ENCODE measurements at regions not wholly inside any gene's neighbourhood (a gene's known extent, or its start where the extent isn't known, plus 50 kb on each side); places are given as distances from the start of the nearest gene placed in this dataset.

GRCh38 chr3:118818386-118818785 is 216.3 kb downstream of the IGSF11 start:
- peak; percentile 7 for DNase-seq (ENCODE audit: low read depth)

GRCh38 chr3:118823626-118824025 is 211.0 kb downstream of the IGSF11 start:
- no peak for DNase-seq (ENCODE audit: low read depth)

- no peak for DNase-seq (ENCODE audit: low read depth)
Observed at GRCh38 chr3:118827446-118827845, 207.2 kb downstream of the IGSF11 start.

- no peak for DNase-seq (ENCODE audit: low read depth)
Observed at GRCh38 chr3:118828351-118828750, 206.3 kb downstream of the IGSF11 start.

- no peak for DNase-seq (ENCODE audit: low read depth)
Observed at GRCh38 chr3:118833075-118833474, 201.6 kb downstream of the IGSF11 start.

GRCh38 chr3:118838871-118839270 is 195.8 kb downstream of the IGSF11 start:
- DNase-seq (ENCODE audit: low read depth) = no peak

- DNase-seq (ENCODE audit: low read depth) = no peak
Observed at GRCh38 chr3:118842147-118842863, 192.3 kb downstream of the IGSF11 start.

- no peak for DNase-seq (ENCODE audit: low read depth)
Observed at GRCh38 chr3:118846176-118846575, 188.5 kb downstream of the IGSF11 start.

All from GM04504 (cell line).